GM21515 (cell line): ENCODE measurements at regions not wholly inside any gene's neighbourhood (a gene's known extent, or its start where the extent isn't known, plus 50 kb on each side); places are given as distances from the start of the nearest gene placed in this dataset.

Experiments
- ATAC-seq: cut with Tn5 transposase; IDR thresholded peaks from one replicate; pipeline ENCODE4 v1.9.1; 2021; ENCODE audit not compliant: unreplicated experiment

DNA sequence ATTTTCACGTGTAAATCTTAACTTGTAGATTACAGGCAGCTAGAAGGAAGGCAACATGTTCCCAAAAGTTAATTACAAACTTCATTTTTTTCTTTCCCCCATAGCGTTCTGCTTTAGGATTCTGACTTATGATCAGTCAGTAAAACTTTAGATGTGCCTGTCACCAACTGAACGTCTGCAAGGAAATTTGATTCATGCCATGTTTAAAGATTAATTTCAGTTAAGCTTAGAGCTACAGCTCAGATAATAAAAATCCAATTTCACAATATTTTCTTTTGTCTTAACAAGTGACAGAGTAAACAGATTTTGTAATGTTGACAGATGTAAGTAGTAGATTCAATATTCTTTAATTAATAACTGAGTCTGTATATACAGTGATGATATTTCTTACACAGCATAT lies 253.1 kb downstream of the NFKBIZ start:
- ATAC-seq: no peak

DNA sequence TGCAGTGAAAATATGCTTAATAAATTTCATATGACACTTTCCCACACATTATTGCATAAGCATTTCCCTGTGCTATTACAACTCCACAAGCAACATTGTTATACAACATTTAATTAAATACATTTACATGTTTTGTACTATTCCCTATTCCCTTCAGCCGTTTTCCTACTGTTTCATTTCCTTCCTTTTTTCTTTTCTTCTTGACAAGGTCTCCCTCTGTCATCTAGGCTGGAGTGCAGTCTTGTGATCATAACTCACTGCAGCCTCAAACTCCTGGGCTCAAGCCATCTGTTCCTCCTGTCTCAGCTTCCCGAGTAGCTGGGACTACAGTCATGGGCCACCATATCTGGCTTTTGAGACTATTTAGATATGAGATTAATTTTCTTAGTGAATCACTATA lies 254.7 kb downstream of the NFKBIZ start:
- no peak for ATAC-seq

DNA sequence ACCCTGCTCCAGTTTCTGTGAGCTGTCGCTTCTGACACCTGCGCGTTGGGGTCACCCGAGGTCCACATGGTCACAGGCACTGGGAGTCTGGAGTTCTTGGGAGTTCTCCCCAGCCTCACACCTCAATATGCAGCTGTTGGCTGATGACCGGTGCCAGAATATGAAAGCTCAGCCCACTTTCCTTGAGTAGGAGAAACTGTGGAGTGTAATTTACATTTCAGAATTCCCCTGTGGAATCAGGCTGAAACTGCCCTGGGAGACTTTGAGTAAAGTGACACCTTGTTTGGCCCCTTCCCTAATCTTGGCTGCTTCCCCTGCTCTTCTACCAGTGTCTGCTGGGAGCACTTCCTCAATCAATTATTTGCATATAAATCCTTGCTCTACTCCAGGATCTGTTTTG lies 255.9 kb downstream of the NFKBIZ start:
- no peak for ATAC-seq

DNA sequence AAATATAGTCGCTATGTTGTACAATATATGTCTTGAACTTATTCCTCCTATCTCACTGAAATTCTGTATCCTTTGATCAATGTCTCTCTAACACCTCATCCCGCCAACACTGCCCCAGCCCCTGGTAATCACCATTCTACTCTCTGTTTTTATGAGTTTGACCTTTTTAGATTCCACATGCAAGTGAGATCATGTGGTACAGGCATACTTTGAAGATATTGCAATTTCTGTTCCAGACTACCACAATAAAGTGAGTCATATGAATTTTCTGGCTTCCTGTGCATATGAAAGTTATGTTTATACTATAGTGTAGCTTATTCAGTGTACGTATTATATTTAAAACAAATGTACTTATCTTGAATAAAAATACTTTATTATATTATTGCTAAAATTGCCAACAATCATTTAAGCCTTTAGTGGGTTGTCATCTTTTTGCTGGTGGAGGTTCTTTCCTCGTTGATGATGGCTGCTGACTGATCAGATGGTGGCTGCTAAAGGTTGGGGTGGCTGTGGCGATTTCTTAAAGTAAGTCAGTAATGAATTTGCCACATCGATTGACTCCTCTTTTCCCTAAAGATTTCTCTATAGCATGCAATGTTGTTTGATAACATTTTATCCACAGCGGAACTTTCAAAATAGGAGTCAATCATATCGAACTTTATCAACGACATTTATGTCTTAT lies 257.2 kb downstream of the NFKBIZ start:
- no peak for ATAC-seq

DNA sequence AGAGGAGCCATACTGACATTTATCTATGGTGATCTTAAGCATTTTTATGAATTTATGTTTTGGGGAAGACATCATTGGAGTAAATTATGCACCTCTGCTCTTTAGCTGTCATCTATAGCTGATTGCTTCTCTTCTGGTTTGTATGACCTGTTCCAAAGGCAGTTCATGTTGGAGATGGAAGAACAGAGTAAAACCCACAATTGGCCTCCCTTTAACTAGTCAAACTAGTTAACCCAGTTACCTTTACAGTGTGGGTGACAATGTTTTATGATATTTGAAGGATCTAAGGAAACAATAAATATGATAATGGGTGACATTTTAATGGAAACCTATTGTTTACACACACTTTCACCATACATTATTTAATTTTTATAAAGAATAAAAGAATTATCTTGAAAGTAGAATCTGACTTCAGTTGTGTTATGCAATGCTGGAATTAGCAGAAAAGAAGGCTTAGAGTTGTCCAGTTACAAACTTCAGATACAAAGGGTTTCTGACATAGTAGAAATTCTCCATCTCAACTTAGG lies 263.5 kb downstream of the NFKBIZ start:
- no peak for ATAC-seq

DNA sequence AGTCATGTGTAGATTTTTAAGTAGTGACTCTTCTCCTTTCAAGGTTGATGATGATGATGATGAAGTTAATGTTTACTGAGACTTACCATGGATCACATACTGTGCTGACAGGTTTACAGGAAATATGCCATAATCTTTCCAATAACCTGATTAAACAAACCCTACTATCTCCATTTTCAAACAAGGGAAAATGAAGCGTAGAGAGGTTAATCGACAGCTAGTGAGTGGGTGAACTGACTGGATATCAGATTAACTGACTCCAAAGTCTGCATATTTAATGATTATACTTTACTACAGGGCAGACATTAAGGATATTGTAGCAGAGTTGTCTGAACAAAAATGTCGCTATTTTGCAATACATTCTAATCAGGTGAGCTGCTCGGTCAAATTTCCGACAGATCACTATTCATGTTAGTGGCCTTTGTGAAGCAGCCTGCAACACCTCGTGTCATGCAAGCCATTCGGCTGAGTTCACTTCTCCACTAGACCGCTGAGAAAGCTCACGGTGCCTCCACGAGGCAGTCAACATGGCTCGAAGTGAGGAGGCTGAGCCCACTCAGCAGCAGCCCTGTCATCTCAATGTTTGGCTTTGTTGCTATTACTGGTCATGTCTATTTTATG lies 264.2 kb downstream of the NFKBIZ start:
- ATAC-seq: no peak

DNA sequence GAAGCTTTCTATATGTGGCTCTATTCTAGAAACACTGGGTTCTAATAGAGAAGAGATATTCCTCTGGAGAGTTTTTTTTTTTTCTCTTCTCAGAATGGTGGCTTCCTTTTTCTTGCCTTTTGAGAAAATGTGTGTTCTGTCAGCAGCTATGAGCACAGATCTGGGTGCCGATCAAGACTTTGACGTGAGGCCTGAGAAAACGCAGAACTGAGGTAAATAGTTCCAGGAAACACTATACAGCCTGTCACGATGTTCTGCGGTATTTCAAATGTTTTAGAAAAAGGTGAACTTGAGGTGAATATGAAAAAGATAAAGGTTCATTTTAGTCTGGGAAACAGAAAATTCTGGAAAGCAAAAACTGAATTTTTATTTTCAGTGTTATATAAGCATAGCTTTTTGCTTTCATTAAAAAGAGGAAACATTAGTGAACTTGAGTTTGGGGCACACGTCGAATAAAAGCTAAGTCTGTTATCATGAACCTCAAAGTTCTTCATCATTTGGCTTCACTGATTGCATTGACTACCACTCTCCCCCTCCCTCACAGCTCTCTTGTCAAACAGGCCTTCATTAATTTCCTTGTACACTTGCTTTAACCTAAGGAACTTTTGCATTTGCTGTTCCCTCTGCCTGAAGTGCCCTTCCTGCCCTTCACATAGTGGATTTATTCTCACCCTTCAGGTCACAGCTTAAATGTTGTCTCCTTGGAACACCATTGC lies 265.1 kb downstream of the NFKBIZ start:
- no peak for ATAC-seq

DNA sequence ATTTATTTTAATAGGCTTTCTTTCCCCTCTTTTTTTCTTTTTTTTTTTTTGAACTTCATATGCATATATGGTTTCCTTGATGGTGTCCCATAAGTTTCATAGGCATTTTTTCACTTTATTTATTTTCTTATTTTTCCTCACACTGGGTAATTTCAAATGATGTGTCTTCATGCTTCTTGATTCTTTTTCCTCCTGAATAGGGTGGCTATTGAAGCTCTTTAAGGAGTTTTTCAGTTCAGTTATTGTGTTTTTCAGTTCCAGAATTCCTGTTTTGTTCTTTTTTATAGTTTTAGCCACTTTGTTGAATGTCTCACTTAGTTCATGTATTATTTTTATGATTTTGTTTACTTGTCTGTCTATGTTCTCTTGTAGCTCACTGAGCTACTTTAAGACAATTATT lies 273.2 kb downstream of the NFKBIZ start:
- no peak for ATAC-seq

DNA sequence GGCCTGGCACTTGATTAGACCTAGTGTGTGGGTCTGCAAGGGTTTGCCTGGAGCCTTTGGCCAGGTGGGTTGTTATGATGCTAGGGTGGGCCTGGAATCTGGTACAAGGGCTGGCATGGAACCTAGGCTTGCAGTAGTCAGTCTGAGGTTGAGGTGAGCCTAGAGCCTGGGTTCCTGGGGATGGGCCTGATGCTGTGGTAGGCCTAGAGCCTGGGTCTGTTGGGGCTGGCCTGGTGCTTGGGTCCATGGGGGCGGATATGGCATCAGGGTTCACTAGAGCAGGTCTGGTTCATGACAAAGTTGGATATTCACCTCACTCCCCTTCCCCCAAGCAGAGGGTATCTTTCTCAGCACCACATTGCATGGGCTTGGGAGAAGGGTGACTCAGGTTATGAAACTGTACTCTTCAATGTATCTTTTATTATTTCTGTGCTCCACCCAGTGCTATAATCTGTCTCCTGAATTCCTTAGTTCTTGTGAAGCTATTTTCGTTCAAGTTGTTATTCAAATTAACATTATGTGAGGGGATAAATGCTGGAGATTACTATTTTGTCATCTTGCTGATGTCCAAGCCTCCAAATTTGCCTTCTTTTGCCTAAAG lies 274.4 kb downstream of the NFKBIZ start:
- ATAC-seq: no peak

DNA sequence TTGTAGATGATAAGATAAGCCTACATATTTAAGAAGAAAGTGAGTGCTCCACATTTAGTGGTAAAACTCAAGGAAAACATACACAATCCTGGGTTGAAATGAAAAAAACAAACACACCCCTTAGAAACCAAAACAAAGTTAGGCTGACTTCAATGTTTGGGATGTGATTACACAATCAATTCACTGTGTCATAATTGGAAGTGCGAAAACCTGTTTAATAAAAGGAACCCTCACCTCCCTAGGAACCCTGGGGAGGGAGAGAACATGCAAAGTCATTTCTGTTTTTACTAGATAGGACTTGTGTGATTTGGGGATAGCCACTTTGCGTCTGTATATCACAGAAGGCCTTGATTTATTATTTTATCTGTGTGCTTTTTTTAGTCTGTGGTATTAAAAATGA lies 275.0 kb downstream of the NFKBIZ start:
- ATAC-seq: no peak

DNA sequence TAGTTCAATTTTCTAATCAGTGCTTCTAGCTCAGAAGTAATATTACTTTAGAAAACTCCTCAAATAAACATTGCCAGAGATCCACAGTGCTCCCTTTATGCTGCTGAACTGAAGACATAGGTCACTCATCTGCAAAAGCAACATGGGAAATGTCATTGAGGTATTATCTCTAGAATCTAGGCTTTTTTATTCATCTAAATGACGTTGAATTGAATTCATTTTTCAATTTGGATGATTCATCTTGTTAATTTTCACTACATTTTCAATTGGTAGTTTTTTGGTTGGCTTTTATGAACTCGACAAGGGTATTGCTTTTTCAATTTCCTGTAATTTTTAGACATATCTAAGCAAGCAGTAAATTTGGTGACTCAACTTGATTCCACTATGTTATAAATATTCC lies 275.4 kb downstream of the NFKBIZ start:
- no peak for ATAC-seq

DNA sequence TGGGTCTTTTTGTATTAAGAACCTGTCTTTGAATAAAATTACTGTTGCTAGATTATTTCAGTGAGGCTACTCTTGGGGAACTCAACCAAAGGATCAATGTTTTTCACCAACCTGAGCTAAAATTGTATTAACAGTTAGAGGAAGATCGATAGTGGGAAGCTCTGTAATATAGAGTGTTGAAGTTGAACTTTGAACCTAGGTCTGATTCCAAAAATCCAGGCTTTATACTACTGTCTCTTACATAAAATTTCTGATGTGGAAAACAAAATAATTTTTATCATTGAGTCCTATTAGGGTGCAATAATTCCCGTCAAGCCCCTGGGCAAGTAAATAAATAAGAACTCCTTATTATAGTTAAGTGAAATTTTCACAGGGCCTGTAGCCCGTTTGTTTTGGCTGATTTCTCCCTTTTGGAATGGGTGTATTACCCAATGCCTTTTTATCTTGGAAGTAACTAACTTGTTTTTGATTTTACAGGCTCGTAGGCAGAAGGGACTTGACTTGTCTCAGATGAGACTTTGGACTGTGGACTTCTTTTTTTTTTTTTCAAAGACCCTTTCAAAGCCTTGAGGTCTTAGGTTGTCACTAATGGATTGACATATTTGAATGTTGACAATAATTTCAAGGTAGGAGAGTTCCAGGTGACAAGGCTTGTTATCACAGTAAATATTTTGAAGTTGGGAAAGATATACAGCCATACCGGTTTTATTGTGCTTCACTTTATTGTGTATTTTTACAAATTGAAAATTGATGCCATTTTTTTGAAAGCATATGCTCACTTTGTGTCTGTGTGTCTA lies 276.1 kb downstream of the NFKBIZ start:
- ATAC-seq: no peak

DNA sequence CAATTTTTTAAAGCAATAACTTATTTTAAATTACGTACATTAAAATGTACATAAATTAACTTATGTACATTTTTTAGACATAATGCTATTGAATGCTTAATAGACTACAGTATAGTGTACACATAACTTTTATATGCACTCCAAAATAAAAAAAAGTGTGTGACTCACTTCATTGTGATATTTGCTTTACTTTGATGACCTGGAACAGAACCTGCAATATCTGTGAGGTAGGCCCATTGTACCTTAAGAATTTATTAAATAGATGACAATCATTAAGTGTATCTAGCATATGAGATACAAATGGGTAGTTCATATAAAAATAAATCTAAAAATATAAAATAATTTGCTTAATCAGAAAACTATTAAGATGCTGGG lies 276.7 kb downstream of the NFKBIZ start:
- ATAC-seq: no peak

DNA sequence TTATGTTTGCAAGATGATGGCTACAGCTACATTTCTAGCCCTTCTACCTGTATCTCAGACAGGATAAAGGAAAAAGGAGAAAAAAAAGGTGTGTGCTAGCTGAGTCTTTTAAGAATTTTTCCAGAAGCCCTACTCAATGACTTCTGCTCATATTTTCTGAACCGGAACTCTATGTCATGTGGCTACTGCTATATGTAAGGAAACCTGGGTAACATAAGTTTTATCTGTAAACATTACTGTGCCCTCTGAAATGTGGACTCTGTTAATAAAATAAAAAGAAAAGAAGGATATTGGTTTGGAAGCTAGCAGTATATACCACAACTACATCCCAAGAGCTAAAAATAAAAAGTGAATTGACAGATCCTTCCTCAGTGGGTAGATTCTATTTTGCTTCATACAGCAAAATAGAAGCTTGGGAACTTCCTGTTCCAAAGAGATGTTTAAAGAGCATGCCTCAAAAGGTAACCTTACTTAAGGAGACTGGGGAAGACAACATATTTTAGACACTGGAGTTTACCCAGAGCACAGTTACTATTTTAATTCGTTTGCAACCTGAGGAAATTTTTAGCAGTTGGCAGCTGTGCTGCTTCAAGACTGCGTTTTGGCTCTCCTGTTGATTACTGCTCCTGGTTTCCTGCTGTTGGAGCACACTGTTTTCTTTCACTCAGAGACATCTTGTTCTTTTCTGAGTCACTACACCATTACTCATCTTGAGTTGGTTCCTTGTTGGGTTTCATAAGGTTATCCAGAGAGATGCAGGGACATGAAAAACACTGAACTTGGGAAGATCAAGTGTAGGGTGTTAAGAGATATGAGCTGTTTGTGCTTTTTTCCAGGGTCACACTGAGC lies 280.7 kb downstream of the NFKBIZ start:
- ATAC-seq: no peak

DNA sequence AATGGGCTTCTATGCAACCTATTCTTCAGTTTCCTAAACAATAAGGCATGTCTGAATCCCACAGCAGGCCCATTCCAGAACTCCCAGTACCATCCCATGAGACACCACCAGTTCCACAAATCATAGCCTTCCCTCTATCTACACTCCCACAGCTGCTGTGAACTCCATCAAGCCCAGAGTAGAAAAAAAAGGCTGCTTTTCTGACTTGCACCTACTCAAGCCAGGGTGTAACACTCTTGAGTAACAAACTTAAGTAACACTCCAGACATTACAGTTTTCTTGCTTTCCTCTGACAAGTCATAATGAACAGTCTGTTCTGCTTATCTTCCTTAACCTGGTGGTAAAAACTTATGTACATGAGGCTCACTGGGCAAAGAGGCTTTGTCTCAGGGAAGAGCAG lies 283.1 kb downstream of the NFKBIZ start:
- no peak for ATAC-seq

DNA sequence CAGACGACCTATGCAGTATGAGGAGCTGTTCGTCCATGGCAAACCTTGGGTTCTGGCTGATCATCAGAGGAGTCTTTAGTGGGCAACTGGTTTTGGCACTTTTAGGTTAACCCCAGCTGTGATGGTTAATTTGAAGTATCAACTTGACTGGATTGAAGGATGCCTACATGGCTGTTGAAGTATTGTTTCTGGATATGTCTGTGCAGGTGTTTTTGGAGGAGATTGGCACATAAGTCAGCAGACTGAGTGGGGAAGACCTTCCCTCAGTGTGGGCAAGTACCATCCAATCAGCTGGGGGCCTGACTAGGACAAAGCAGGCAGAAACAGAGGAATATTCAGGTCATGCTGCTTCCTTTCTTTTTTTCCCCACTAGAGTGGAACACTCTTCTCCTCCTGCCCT lies 284.1 kb downstream of the NFKBIZ start:
- ATAC-seq: no peak

DNA sequence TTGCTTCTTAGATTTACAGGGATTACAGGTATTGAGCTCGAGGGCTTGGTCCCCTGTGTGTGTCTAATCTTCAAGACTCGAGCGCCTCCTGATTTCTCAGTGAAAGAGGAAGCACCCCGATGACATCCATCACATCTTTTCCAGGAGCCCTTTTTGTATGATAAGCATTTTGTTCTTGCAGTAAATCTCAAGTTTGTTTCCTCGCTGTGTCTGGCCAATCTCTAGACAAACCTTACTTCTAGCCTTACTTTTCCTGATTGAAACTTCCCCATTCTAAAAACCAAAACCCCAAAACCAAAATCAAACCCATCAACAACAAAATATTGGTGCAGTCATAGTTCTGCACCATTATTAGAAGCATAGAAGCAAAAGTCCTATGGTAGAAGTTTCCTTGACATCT lies 286.0 kb downstream of the NFKBIZ start:
- ATAC-seq: no peak

DNA sequence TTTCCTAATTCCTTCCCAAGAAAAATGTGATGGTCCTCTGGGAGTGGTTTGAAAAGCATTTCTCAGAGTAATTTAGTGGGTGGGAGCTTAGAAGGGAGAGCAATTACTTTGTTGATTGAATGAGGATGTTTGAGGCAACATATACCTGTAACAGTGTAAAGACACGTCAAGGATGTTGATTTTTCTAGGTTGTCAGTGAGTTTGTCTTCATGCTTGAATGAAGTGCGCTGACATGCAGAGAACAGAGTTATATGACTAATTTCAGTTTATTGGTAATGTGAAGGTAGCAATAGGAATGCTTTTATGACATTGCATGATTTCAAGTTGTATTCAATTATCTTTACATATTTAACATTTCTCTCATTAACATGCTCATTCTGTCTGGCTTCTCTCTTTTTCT lies 286.9 kb downstream of the NFKBIZ start:
- no peak for ATAC-seq

DNA sequence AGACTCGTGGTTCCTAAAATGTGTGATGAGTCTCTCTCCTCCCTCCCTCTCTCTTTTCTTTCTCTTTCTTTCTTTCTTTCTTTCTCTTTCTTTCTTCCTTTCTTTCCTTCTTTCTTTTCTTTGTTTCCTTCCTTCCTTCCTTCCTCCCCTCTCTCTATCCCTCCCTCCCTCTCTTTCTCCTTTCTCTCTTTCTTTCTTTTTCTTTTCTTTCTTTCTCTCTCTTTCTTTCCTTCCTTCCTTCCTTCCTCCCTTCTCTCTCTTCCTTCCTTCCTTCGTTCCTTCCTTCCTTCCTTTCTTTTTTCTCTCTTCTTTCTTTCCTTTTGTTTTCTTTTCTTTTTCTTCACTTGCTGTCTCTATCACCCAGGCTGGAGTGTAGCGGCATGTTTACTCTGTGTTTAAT lies 290.8 kb downstream of the NFKBIZ start:
- no peak for ATAC-seq
